ENCODE measurements at regions not wholly inside any gene's neighbourhood (a gene's known extent, or its start where the extent isn't known, plus 50 kb on each side); places are given as distances from the start of the nearest gene placed in this dataset.

DNA sequence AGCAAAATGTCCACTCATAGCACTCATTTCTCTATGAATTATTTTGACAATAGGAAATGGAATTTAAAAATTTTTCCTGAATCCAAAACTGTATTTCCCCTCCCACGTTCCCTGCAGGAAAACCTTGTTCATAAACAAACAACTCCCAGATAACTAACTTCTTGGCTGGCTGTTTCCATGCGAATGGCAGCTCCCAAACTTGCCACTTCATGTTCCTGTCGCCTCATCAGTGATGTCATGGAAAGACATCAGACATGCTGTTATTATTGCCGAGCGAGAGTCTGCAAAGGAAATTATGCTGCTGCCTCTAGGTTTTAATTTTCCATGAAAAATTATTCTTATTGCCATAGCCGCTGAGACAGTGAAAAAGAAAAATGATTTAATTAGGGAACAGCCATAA, 117.0 kb upstream of the RIOK3 start:
- intact Hi-C loops (cut with DNase I): no loop called here
- Histone ChIP-seq H3K9me3 (no peaks in the 10 kb centered on the region), H3K36me3 (no peaks in the 10 kb centered on the region), H3K4me3 (no peak overlapping the region), H3K4me1 (peaks cover 0 to 33% (median 12%) of the 10 kb centered on the region in 3 donors), H3K27me3 (no peaks in the 10 kb centered on the region), H3K27ac (peak overlapping the region in 1 of 4 donors; percentile 34)
- WGBS, 2 donors: 11 to 26% methylated on average over 6 of the region's 6 CpGs
- no peak for DNase-seq
- no peak for TF ChIP-seq POLR2A (IDR thresholded peaks at IDR 0.05)
- no peak for TF ChIP-seq CTCF (IDR thresholded peaks at IDR 0.05)

- Histone ChIP-seq H3K4me3 (no peak overlapping the region), H3K36me3 (no peaks in the 10 kb centered on the region), H3K27ac (no peak overlapping the region), H3K4me1 (peaks cover 0 to 28% (median 17%) of the 10 kb centered on the region in 3 donors), H3K9me3 (no peaks in the 10 kb centered on the region), H3K27me3 (no peaks in the 10 kb centered on the region)
- DNase-seq: no peak
- TF ChIP-seq CTCF (IDR thresholded peaks at IDR 0.05) (no peak), POLR2A (IDR thresholded peaks at IDR 0.05) (no peak)
- intact Hi-C loops (cut with DNase I): no loop called here
- WGBS, 2 donors: 84 to 95% methylated on average over 3 of the region's 3 CpGs
Observed at GRCh38 chr18:23337599-23338444, 115.3 kb upstream of the RIOK3 start.

DNA sequence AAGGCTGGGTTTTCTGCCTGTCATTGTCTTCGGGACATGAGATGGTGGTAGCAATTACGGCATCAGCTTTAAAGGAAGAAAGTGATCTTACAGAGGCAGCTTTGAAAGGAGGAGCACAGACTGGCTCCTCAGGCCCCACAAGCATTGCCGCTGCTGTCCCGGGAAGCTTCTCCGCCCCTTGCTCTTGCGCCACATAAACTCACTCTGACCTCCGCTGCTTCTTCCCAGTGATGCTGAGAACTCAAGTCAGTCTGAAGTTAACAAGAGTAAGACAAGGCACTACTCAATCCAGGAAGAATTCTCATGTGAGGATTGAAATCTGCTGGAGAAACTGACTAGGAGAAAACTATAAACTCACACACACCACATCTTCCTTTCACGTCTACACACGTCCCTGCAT, 112.4 kb upstream of the RIOK3 start:
- no peak overlapping the region for H3K4me3 ChIP-seq
- peak overlapping the region; percentile 15 to 61 (median 42) for H3K27ac ChIP-seq
- no peaks in the 10 kb centered on the region for H3K27me3 ChIP-seq
- no peaks in the 10 kb centered on the region for H3K36me3 ChIP-seq
- DNase-seq: no peak
- peaks cover 0 to 27% (median 17%) of the 10 kb centered on the region in 3 donors for H3K4me1 ChIP-seq
- intact Hi-C loops (cut with DNase I): no loop called here
- TF ChIP-seq CTCF (IDR thresholded peaks at IDR 0.05) (no peak), POLR2A (IDR thresholded peaks at IDR 0.05) (no peak)
- WGBS, 2 donors: 32 to 60% methylated on average over 8 to 9 of the region's 9 CpGs
- H3K9me3 ChIP-seq: no peaks in the 10 kb centered on the region

DNA sequence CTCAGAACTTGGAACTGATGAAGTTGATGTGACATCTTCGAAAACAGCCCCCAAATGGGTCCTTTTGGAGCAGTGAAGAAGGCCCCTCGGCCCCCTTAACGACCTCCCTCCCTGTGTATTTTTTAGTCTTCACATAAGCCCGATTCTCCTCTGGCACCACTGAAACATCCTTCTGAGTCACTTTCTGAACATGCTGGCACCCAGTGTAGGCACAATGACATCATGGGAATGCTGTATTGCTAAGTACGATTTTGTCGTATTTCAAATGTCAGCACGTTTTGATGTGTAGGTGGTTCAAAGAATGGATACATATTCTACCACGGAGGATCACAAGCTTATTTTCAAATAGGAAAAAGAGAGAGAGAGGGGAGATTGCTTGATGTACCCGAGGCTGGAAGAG, 111.7 kb upstream of the RIOK3 start:
- no peaks in the 10 kb centered on the region for H3K36me3 ChIP-seq
- H3K4me1 ChIP-seq: peaks cover 0 to 20% (median 12%) of the 10 kb centered on the region in 3 donors
- H3K4me3 ChIP-seq: no peak overlapping the region
- H3K27ac ChIP-seq: peak overlapping the region in 3 of 4 donors; percentile 42 to 61 (median 43)
- H3K27me3 ChIP-seq: no peaks in the 10 kb centered on the region
- no peaks in the 10 kb centered on the region for H3K9me3 ChIP-seq
- DNase-seq: no peak
- 38 to 41% methylated on average over 9 of the region's 9 CpGs for WGBS, 2 donors
- TF ChIP-seq CTCF (IDR thresholded peaks at IDR 0.05) (no peak), POLR2A (IDR thresholded peaks at IDR 0.05) (no peak)
- intact Hi-C loops (cut with DNase I): no loop called here

DNA sequence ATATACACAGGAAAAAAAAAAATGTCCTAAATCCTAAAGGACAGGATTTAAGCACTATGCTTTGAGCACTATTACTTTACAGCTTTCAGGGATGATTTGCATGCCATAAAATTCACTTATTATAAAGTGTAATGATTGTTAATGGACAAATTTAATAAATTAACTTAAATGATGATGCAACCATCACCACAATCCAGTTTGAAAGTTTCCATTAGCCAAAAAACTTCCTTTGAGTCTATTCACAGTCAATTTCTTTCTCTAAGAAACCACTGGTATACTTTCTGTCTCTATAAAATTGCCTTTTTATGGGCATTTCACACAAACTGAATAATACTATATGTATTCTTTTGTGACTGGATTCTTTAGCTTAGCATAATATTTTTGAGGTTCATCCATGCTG, 111.1 kb upstream of the RIOK3 start:
- Histone ChIP-seq H3K27me3 (no peaks in the 10 kb centered on the region), H3K4me3 (no peak overlapping the region), H3K36me3 (no peaks in the 10 kb centered on the region), H3K9me3 (no peaks in the 10 kb centered on the region), H3K27ac (no peak overlapping the region), H3K4me1 (peaks cover 0 to 18% (median 11%) of the 10 kb centered on the region in 3 donors)
- intact Hi-C loops (cut with DNase I): no loop called here
- no peak for DNase-seq
- TF ChIP-seq CTCF (IDR thresholded peaks at IDR 0.05) (no peak), POLR2A (IDR thresholded peaks at IDR 0.05) (no peak)
